HEK293T (cell line): ENCODE measurements at regions not wholly inside any gene's neighbourhood (a gene's known extent, or its start where the extent isn't known, plus 50 kb on each side); places are given as distances from the start of the nearest gene placed in this dataset.

Source experiments
- CTBP1 ChIP-seq: fragments of 450-650 bp; IDR thresholded peaks from 2 replicates; pipeline ENCODE4 v1.6.1; 2016; ENCODE audit warnings: borderline replicate concordance
- L3MBTL2 ChIP-seq: fragments of 450-650 bp; conservative IDR thresholded peaks from 2 replicates; pipeline ENCODE4 v1.6.1; 2016; ENCODE audit warnings: mild to moderate bottlenecking
- SP1 ChIP-seq: fragments of 450-650 bp; IDR thresholded peaks from 2 replicates; pipeline ENCODE4 v1.6.1; 2017
- TARDBP ChIP-seq: fragments of 450-650 bp; IDR thresholded peaks from 2 replicates; pipeline ENCODE4 v1.6.1; 2016

DNA sequence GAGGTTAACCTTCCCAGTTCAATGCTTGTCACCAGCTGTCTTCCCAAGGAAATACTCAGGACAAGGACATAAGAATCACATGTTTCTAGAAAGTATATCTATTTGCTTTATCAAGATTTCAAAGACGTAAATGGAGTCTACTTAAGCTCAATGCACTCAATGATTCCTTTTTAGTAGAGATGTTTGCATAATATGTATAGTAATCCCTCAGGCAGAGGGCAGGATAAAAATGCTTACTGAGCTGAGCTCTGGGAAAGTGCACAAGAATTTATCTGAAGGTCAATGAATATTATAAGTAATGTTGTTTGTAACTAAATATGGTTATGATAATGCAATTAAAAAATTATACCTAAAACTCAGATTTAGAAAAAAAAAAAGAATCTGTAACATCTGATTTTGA lies 1309.4 kb upstream of the SLC10A2 start:
- TF ChIP-seq CTBP1 (no peak), SP1 (no peak), L3MBTL2 (no peak), TARDBP (no peak)
